ENCODE measurements at regions not wholly inside any gene's neighbourhood (a gene's known extent, or its start where the extent isn't known, plus 50 kb on each side); places are given as distances from the start of the nearest gene placed in this dataset.

GRCh38 chr1:86233403-86233802, 76.8 kb upstream of the COL24A1 start:
- TF ChIP-seq ATF3 (CRISPR knock-in tag; conservative IDR thresholded peaks at IDR 0.05) (no peak), CTCF (IDR thresholded peaks at IDR 0.05) (no peak), TCF7 (CRISPR knock-in tag; IDR thresholded peaks at IDR 0.05; ENCODE audit: low read depth) (no peak), ATF2 (CRISPR knock-in tag; IDR thresholded peaks at IDR 0.05; ENCODE audit: borderline replicate concordance, low read depth) (no peak), NFE2L1 (CRISPR knock-in tag; IDR thresholded peaks at IDR 0.05) (no peak), NFYB (CRISPR knock-in tag; conservative IDR thresholded peaks at IDR 0.05; ENCODE audit: low read depth) (no peak), KAT7 (CRISPR knock-in tag; IDR thresholded peaks at IDR 0.05; ENCODE audit: borderline replicate concordance) (no peak), SMAD3 (CRISPR knock-in tag; IDR thresholded peaks at IDR 0.05; ENCODE audit: borderline replicate concordance) (no peak), PRRX2 (CRISPR knock-in tag; IDR thresholded peaks at IDR 0.05) (no peak), SP1 (CRISPR knock-in tag; conservative IDR thresholded peaks at IDR 0.05) (no peak), ZNF138 (CRISPR knock-in tag; conservative IDR thresholded peaks at IDR 0.05) (no peak)

All from WTC11 (cell line).